Colonic mucosa (tissue), 4 donors: ENCODE measurements at regions not wholly inside any gene's neighbourhood (a gene's known extent, or its start where the extent isn't known, plus 50 kb on each side); places are given as distances from the start of the nearest gene placed in this dataset.

Experiments used
- DNase-seq: peaks from one replicate; pipeline ENCODE4 v3.0.0-alpha.2; 2020
- H3K27ac ChIP-seq: fragments of 200-600 bp; one replicate; pipeline ENCODE4 v1.8.0; 2021
- H3K27me3 ChIP-seq: fragments of 200-600 bp; one replicate; pipeline ENCODE4 v1.8.0; 2021
- H3K36me3 ChIP-seq: fragments of 200-600 bp; one replicate; pipeline ENCODE4 v1.8.0; 2021
- H3K4me1 ChIP-seq: fragments of 200-600 bp; one replicate; pipeline ENCODE4 v1.8.0; 2021; ENCODE audit warnings: mild to moderate bottlenecking
- H3K4me3 ChIP-seq: fragments of 200-600 bp; one replicate; pipeline ENCODE4 v1.8.0; 2021
- H3K9ac ChIP-seq, 2 donors: one replicate each; pipeline ENCODE4 v1.7.0; 2013; ENCODE audit warnings: control low read depth in 2 of 2, low read depth in 2 of 2, low read length in 2 of 2
- H3K9me3 ChIP-seq: fragments of 200-600 bp; one replicate; pipeline ENCODE4 v1.8.0; 2021
- intact Hi-C: fragments of 100-400 bp; cut with DNase I; formaldehyde crosslinking; loops from one replicate; pipeline ENCODE4 v1.14.1; 2022
- TF ChIP-seq, protein P1 (sequence below): fragments of 200-600 bp; IDR thresholded peaks from one replicate; pipeline ENCODE4 v1.8.0; 2022; ENCODE audit warnings: antibody characterized with exemption, mild to moderate bottlenecking
- donor health status: healthy.
- donor health status: DM: no; HTN: no; CAD: no.
- donor health status: DM: no; HTN: no; CAD: no.

DNA sequence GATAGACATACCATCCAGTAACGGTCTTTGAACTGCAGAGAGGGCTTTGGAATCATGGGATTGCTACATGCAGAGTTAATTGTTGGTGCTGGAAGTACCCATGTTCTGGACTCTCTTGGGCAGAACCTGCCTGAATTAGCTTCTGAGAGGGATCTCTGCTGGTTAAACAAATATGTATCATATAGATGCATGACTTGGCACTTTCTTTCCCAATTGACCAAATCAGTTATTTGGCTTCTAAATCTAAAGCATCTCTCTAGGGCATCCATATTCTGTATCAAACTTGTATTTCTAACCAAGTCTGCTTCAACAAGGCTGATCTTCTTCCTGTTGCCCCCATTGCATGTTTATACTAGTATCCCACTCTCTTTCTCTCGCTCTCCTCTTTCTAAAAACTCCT, 336.7 kb upstream of the CELF4 start:
- Histone ChIP-seq H3K9ac (no peak overlapping the region), H3K4me1 (no peaks in the 10 kb centered on the region), H3K9me3 (no peaks in the 10 kb centered on the region), H3K27ac (no peak overlapping the region), H3K27me3 (no peaks in the 10 kb centered on the region), H3K36me3 (no peaks in the 10 kb centered on the region), H3K4me3 (no peak overlapping the region)
- TF ChIP-seq, protein P1, sequence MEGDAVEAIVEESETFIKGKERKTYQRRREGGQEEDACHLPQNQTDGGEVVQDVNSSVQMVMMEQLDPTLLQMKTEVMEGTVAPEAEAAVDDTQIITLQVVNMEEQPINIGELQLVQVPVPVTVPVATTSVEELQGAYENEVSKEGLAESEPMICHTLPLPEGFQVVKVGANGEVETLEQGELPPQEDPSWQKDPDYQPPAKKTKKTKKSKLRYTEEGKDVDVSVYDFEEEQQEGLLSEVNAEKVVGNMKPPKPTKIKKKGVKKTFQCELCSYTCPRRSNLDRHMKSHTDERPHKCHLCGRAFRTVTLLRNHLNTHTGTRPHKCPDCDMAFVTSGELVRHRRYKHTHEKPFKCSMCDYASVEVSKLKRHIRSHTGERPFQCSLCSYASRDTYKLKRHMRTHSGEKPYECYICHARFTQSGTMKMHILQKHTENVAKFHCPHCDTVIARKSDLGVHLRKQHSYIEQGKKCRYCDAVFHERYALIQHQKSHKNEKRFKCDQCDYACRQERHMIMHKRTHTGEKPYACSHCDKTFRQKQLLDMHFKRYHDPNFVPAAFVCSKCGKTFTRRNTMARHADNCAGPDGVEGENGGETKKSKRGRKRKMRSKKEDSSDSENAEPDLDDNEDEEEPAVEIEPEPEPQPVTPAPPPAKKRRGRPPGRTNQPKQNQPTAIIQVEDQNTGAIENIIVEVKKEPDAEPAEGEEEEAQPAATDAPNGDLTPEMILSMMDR: no peak
- intact Hi-C loops: no loop called here
- DNase-seq: no peak

DNA sequence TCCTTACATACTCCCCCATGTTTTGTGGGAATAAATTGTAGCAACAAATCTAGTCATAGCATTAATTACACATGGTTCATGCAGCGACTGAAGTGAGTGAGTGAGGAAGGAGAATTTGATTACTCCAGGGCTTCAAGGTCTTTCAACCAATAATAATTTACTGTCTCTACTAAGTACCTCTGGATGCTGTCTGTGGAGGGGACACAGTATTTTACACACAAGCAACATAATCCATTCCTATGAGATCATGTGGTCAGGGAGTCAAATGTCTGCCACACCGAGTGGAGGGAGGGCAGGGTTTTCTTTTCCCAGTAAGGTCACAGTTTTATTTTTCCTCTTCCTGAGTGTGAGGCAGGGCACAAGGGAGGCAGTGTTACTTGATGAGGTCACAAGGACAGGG, 334.7 kb upstream of the CELF4 start:
- H3K4me1 ChIP-seq: no peaks in the 10 kb centered on the region
- H3K4me3 ChIP-seq: no peak overlapping the region
- no peaks in the 10 kb centered on the region for H3K27me3 ChIP-seq
- DNase-seq: no peak
- intact Hi-C loops: no loop called here
- no peak overlapping the region for H3K27ac ChIP-seq
- TF ChIP-seq, protein P1: no peak
- H3K9me3 ChIP-seq: no peaks in the 10 kb centered on the region
- no peak overlapping the region for H3K9ac ChIP-seq
- H3K36me3 ChIP-seq: no peaks in the 10 kb centered on the region

DNA sequence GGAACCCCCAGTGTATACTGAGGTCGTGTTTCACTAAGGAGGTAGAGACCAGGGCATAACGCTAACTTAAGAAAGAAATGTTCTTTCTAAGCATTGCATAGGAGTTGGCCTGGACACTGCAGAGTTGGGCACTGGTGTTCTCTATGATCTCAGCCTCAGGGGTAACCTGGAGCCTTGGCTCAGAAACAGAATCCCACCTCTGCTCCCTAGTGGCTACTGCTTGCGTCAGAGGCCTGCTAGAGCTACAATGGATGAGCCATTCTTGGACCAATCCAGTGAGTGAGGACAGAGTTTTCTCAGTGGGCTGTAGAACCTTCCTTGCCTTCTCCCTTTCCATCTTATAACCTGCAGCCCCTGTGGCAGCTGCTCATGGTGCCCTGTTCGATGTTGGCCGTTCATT, 324.4 kb upstream of the CELF4 start:
- intact Hi-C loops: no loop called here
- Histone ChIP-seq H3K9ac (no peak overlapping the region), H3K4me1 (no peaks in the 10 kb centered on the region), H3K27me3 (no peaks in the 10 kb centered on the region), H3K27ac (no peak overlapping the region), H3K36me3 (no peaks in the 10 kb centered on the region), H3K4me3 (no peak overlapping the region), H3K9me3 (no peaks in the 10 kb centered on the region)
- no peak for DNase-seq
- TF ChIP-seq, protein P1: no peak

DNA sequence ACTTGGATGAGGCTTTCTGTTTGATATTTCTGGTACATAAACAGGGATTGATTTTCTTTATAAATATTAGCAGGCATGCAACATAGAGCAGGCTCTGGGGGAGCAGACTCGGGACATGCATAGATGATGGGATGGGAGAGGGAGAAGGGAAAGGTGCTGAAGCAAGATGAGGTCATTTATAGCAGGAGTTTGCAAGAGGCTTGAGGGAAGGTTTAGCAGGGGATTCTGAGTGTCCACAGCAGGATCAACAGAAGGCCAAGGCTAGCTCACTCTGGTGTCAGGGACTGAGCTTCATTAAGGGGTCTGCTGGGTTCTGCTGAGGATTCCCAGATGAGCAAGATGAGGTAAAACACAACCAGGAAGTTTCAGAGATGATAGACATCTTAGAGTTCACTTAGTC, 309.1 kb upstream of the CELF4 start:
- H3K9ac ChIP-seq: no peak overlapping the region
- DNase-seq: no peak
- H3K4me1 ChIP-seq: no peaks in the 10 kb centered on the region
- no peaks in the 10 kb centered on the region for H3K36me3 ChIP-seq
- no peaks in the 10 kb centered on the region for H3K27me3 ChIP-seq
- H3K27ac ChIP-seq: no peak overlapping the region
- TF ChIP-seq, protein P1: no peak
- no peaks in the 10 kb centered on the region for H3K9me3 ChIP-seq
- H3K4me3 ChIP-seq: no peak overlapping the region
- intact Hi-C loops: no loop called here

DNA sequence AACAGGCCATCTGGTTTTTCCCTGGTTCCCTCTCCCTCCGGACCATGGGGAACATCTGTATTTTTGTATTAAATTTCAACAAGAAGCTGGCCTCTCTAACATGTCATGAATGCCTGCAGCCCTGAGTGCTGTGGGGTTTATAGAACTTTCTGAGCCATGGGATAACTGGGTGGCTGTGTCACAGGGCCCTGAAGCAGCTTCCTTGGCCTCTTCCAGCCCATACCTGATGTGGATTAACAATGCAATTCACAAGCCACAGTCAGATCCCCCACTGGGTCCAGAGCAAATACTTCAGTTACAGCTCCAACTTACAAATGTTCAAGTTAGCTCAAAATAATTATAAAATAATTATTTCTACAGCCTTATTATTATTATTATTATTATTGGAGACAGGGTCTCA, 307.8 kb upstream of the CELF4 start:
- Histone ChIP-seq H3K27ac (no peak overlapping the region), H3K9me3 (no peaks in the 10 kb centered on the region), H3K4me3 (no peak overlapping the region), H3K4me1 (no peaks in the 10 kb centered on the region), H3K27me3 (no peaks in the 10 kb centered on the region), H3K9ac (no peak overlapping the region), H3K36me3 (no peaks in the 10 kb centered on the region)
- no peak for DNase-seq
- TF ChIP-seq, protein P1: no peak
- intact Hi-C loops: no loop called here

DNA sequence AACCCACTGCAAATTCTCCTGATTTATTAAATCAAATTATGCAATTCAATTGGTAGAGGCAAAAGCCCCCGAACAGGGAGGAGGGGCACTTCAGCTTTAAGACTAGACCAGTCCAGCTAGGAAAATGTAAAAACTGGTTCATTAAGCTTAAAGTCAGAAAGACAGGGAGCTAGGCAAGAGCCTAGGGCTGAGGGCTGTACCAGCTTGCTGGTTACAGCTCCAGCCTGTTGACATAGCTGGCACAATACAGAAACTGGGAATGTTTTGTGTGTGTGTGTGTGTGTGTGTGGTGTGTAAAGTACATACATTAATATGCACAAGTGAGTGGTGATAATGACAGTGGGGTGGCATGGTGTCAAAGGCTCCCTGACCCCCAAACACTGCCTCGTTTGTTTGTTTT, 307.0 kb upstream of the CELF4 start:
- Histone ChIP-seq H3K27me3 (no peaks in the 10 kb centered on the region), H3K27ac (no peak overlapping the region), H3K4me1 (no peaks in the 10 kb centered on the region), H3K9me3 (no peaks in the 10 kb centered on the region), H3K9ac (no peak overlapping the region), H3K36me3 (no peaks in the 10 kb centered on the region), H3K4me3 (no peak overlapping the region)
- intact Hi-C loops: no loop called here
- no peak for DNase-seq
- TF ChIP-seq, protein P1: no peak
